ENCODE measurements at regions not wholly inside any gene's neighbourhood (a gene's known extent, or its start where the extent isn't known, plus 50 kb on each side); places are given as distances from the start of the nearest gene placed in this dataset.

GRCh38 chr5:58365791-58366190, 94.1 kb downstream of the PLK2 start:
- TF ChIP-seq CTCF (IDR thresholded peaks at IDR 0.05) = no peak
- no peak overlapping the region for H3K27ac ChIP-seq

GRCh38 chr5:58363461-58364249, 96.2 kb downstream of the PLK2 start:
- no peak overlapping the region for H3K27ac ChIP-seq
- TF ChIP-seq CTCF (IDR thresholded peaks at IDR 0.05) (no peak), ZFX (IDR thresholded peaks at IDR 0.05; ENCODE audit: borderline replicate concordance) (no peak)

GRCh38 chr5:58362135-58362534, 97.8 kb downstream of the PLK2 start:
- no peak overlapping the region for H3K27ac ChIP-seq
- no peak for TF ChIP-seq CTCF (IDR thresholded peaks at IDR 0.05)
- no peak for TF ChIP-seq ZFX (IDR thresholded peaks at IDR 0.05; ENCODE audit: borderline replicate concordance)

GRCh38 chr5:58360794-58361193, 99.1 kb downstream of the PLK2 start:
- no peak for TF ChIP-seq CTCF (IDR thresholded peaks at IDR 0.05)
- TF ChIP-seq ZFX (IDR thresholded peaks at IDR 0.05; ENCODE audit: borderline replicate concordance) = no peak
- H3K27ac ChIP-seq = no peak overlapping the region

GRCh38 chr5:58359981-58360380, 99.9 kb downstream of the PLK2 start:
- TF ChIP-seq CTCF (IDR thresholded peaks at IDR 0.05) = no peak
- TF ChIP-seq ZFX (IDR thresholded peaks at IDR 0.05; ENCODE audit: borderline replicate concordance) = no peak
- no peak overlapping the region for H3K27ac ChIP-seq

GRCh38 chr5:58358501-58359178, 101.2 kb downstream of the PLK2 start:
- no peak overlapping the region for H3K27ac ChIP-seq
- no peak for TF ChIP-seq ZFX (IDR thresholded peaks at IDR 0.05; ENCODE audit: borderline replicate concordance)
- TF ChIP-seq CTCF (IDR thresholded peaks at IDR 0.05) = no peak

GRCh38 chr5:58357799-58358500, 101.9 kb downstream of the PLK2 start:
- TF ChIP-seq CTCF (IDR thresholded peaks at IDR 0.05) = no peak
- H3K27ac ChIP-seq = no peak overlapping the region

All from 22Rv1 (cell line).